ENCODE measurements at regions not wholly inside any gene's neighbourhood (a gene's known extent, or its start where the extent isn't known, plus 50 kb on each side); places are given as distances from the start of the nearest gene placed in this dataset.
"Not testable (repeated sequence)": the region's sequence is repeated elsewhere in the genome, so short reads cannot be mapped to it uniquely, and the experiment has no call there.

- DNase-seq = no peak
These were observed 130.2 kb upstream of the HMGA2 start for GRCh38 chr12:65694130-65694529.

DNA sequence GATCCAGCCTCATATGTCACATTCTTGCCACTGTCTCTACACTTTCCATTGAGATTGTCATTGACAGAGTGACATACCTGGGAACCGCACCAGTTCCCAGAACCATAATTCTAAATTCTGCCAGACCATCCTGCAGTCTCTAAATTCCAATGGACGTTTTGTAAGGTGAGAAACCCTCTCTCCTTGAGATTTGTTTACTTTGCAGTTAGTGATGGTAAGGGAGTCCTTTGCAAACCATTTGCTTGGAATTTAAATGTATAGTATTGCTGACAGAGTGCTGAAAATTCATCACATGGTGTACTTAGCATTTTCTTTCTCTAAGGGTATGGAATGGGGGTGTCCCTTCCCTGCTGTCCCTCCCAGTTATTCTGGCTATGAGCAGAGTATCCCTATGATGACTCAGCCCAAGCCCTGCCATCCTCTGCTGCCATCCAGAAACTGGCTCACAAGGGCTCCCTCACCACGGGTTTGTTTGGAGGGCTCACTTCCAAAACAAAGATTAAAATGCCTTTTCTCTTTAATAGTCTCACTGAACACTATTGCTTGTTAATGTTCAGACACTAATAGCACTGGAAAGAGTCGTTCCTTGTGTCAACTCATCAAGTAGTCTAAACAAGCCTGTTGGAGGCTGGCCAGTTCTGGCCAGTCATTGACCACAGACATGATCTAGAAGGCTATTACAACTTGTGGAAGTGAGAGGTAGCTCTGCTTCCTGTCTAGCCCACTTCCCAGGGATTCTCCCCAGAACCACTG lies 129.0 kb upstream of the HMGA2 start:
- DNase-seq = no peak

GRCh38 chr12:65696227-65696626 lies 128.1 kb upstream of the HMGA2 start:
- DNase-seq = no peak

DNA sequence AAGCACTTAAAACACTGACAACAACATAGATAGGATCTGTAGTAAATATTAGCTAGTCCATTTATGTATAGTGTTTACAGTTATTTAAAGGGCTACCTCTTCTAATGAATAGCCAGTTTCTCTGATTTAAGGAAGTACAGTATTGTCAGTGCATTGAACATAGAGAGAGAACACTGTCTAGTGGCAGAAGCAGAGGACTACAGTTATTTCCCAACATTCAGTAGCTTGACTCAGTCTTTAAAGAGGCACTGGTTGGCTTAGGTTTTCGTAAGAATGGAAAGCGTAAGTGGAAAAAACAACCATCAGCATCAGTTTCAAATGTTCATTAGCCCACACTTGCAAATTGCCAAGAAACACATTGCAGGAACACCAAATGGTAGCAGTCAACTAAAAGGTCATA lies 125.0 kb upstream of the HMGA2 start:
- no peak for DNase-seq

DNA sequence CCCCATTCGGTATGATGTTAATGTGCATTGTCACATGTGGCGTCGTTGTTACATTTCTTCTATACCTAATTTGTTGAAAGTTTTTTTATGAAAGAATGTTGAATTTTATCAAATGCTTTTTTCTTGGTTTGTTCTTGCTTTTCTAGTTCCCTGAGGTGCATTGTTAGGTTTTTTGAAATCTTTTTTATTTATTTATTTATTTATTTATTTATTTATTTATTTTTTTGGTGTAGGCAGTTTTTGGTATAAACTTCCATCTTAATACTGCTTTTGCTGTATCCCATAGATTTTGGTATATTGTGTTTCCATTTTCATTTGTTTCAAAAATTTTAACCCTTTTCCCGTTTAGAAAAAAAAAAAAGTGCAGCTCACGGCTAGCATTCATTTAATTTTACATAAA lies 121.1 kb upstream of the HMGA2 start:
- DNase-seq = no peak

GRCh38 chr12:65705380-65705876 lies 118.9 kb upstream of the HMGA2 start:
- no peak for DNase-seq

DNA sequence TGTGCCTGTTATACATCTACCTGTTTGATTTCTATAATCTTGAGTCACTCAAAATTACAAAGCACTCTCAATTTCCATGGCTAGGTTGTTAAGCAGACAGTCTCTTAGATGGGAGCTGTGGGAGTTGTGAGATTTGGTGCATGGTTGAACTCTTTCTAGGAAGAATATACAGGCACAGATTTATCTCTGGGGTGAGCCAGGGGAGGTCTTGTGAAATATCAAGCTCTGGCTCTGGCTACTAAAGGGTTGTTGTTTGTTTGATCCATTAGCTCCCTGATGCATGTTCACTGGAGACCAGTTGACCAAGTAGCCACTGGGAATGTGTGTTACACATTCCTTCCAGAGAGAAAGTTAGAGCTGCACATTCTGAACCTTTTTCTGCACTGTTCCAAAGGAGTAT lies 117.2 kb upstream of the HMGA2 start:
- no peak for DNase-seq

GRCh38 chr12:65712260-65713004 lies 111.9 kb upstream of the HMGA2 start:
- DNase-seq = no peak

- DNase-seq = no peak
These were observed 108.3 kb upstream of the HMGA2 start for GRCh38 chr12:65715961-65716360.

DNA sequence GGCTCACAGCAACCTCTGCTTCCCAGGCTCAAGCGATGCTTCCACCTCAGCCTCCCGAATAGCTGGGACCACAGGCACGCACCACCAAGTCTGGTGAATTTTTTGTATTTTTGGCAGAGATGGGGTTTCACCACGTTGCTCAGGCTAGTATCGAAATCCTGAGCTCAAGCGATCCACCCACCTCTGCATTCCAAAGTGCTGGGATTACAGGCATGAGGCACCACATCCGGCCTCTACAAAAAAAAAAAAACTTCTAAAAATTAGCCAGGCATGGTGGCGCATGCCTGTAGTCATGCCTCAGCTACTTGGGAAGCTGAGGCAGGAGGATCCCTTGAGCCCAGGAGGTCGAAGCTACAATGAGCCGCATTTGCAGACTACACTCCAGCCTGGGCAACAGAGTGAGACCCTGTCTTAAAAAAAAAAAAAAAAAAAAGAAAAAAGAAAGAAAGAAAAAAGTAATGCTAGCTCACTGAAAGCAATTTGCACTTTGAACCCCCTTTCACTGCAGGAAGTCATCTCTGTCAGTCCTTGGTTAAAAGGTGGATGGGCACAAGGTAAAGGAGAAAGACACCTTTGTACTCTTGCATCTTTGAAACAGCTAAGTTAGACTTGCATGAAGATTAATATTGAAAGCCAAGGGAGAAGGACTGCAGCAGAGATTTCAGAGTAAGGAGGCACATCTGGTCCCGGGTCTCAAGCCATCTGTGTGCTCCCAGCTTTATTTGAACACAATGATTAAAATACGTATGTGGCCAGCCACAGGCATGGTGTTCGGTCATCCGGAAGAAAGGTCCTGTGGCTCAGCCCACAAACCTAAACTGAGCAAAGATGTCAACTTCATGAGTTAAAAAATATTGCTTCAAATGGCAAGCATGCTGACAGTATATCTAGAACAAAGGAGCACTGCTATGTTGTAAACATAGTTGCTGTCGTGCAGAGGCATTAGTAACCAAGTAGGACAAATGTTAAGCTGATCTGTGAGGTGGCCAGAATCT lies 103.8 kb upstream of the HMGA2 start:
- DNase-seq = no peak

- DNase-seq = no peak
These were observed 102.6 kb upstream of the HMGA2 start for GRCh38 chr12:65721541-65722190.

- no peak for DNase-seq
These were observed 98.9 kb upstream of the HMGA2 start for GRCh38 chr12:65725376-65725775.

- DNase-seq = no peak
These were observed 95.8 kb upstream of the HMGA2 start for GRCh38 chr12:65728455-65728847.

- DNase-seq = no peak
These were observed 95.2 kb upstream of the HMGA2 start for GRCh38 chr12:65728848-65729793.

DNA sequence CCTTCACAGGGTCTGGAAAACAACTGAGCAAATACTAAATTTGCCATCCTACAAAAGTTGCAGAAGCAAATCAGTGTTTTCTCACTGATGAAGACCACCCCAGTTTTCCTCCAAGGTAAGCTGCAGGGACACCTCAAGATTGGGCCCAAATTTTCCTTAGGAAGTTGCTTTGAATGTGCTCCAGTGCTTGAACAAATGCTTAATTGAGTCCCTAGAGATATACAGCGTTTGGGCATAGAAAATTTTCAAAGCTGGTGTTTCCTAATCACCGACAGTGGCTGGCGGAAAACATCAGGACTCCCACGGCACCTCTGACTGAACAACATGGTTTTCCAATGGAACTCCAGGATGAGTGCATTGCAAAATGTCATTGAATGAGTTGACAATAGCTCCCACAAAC lies 92.5 kb upstream of the HMGA2 start:
- no peak for DNase-seq

DNA sequence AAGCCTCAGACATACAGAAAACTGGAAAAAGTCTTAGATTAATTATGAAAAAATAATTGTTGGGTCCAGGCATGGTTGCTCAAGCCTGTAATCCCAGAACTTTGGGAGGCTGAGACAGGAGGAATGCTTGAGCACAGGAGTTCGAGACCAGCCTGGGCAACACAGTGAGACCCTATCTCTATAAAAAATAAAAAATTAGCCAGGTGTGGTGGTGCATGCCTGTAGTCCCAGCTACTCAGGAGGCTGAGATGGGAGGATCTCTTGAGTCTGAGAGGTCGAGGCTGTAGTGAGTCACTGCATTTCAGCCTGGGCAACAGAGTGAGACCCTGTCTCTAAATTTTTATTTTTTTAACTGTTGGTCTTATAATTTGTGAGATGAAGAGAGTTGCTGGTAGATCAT lies 90.6 kb upstream of the HMGA2 start:
- not testable (repeated sequence) for DNase-seq

DNA sequence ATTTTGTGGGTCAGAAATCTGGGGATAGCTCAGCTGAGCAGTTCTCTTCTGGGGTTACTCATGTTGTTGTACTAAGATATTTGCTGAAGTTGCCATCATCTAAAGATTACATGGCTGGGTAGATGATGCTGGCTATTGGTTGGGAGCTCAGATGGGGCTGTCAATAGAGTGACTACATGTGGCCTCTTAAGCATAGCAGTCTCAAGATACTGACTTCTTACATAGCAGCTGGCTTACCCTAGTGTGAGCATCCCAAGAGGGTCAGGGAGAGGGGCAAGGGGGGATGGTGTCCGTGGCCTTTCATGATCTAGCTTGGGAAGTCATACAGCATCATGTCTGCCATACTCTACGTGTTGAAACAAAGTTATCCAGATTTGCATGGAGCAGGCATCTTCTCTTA lies 90.1 kb upstream of the HMGA2 start:
- DNase-seq = no peak

DNA sequence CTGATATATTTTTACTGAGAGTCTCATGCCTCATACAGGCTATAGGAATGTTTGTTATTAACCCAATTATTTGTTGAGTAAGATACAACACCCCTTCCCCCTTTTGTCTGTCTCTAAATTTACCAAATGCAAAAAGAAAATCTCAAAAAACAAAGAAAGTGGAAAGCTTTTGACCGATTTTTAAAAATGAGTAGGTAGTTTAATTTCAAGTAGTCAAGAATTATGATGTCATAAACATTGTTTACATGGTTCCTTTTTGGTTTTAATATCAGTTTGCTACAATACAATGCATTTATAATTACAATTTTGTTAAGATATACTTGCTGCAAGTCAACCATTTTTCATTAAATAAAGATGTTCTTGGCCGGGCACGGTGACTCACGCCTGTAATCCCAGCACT lies 84.7 kb upstream of the HMGA2 start:
- no peak for DNase-seq

- no peak for DNase-seq
These were observed 83.8 kb upstream of the HMGA2 start for GRCh38 chr12:65740506-65740872.

DNA sequence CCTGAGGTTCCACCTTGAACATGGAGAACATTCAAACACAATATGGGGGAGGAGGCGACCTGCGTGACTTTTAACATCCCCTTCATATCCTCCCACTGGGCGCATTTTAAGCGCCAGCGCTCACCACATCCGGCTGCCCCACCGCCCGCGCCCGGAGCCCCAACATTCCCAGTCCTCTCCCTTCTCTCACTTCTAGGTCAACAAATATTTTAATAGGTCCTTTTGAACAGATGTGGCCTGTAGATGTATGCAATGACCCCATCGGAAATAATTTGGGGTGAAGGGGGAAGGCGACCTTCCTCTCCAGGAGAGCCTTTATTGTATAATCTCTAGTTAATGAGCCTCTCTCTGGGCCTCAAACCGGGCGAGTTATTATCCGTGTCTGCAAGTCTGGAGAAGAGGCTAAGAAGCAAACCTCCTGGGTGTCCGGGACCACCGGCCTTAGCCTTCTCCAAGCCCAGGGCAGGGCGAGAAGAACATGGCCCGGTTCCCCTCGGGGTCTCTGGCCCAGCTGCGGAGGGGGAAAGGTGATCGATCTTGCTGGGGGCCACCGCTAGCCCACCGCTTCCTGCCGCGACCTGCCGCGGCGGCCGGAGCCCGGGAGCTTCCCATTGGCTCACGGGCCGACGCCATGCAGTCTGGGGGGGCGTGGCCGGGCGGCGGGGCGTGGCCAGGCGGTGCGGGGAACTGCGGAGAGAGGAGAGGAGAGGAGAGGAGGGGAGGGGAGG lies 83.2 kb upstream of the HMGA2 start:
- peak; percentile 34 for DNase-seq

DNA sequence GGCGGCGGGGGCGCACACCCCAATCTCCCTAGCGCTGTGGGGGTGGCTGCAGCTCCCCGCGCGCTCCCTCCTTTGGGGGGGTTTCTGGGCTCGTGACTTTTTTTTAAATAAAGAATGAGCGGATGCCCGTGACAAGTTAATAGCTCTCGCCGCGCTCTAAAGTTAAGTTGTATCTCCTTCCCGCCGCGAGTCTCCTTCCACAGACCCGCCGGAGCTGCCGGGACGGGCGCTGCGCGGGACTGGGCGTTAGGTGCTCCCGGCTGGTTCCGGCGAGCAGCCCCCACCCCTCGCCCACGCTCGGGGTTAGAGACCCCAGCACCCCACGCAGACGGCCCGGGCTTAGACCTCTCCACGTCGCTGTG lies 82.6 kb upstream of the HMGA2 start:
- no peak for DNase-seq

Measured in NCI-H2171 treated with DMSO at 0.1 percent for 48 hours (cell line).